HL-60 (cell line): ENCODE measurements at regions not wholly inside any gene's neighbourhood (a gene's known extent, or its start where the extent isn't known, plus 50 kb on each side); places are given as distances from the start of the nearest gene placed in this dataset.

ENCODE experiments used
- GABPA ChIP-seq: IDR thresholded peaks from 2 replicates; pipeline ENCODE4 v1.6.1; 2012; ENCODE audit warnings: low read depth
- POLR2AphosphoS5 ChIP-seq: IDR thresholded peaks from 2 replicates; pipeline ENCODE4 v1.6.1; 2012; ENCODE audit warnings: low read depth
- SPI1 ChIP-seq: IDR thresholded peaks from 2 replicates; pipeline ENCODE4 v1.6.1; 2012; ENCODE audit warnings: low read depth, mild to moderate bottlenecking, borderline replicate concordance
- TF ChIP-seq, protein P1 (sequence below): IDR thresholded peaks from one replicate; pipeline ENCODE4 v1.5.1; 2011; ENCODE audit warnings: low read length, control low read depth, inconsistent platforms; ENCODE audit not compliant: insufficient read depth
- TF ChIP-seq, protein P2 (sequence below): IDR thresholded peaks from 2 replicates; pipeline ENCODE4 v1.6.1; 2012; ENCODE audit warnings: low read depth; ENCODE audit not compliant: insufficient replicate concordance

DNA sequence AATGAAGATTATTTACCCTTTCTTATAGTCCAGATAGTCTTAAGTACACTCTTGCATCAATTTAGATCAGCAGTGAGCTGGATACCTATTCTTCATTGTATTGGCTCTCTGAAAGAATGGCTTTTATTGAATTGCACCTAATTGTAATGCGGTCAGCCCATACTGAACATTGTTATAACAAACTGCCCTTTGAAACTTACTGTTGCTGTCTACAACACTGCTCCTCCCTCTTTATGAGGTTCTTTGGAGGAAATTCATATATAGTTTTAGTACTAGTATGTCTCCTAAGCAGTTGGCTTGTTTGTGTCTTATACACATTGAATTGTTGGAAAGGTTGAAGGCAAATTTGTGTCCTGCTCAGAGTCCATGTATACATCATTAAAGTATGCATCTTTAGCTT lies 66.5 kb upstream of the UGP2 start:
- TF ChIP-seq, protein P1, sequence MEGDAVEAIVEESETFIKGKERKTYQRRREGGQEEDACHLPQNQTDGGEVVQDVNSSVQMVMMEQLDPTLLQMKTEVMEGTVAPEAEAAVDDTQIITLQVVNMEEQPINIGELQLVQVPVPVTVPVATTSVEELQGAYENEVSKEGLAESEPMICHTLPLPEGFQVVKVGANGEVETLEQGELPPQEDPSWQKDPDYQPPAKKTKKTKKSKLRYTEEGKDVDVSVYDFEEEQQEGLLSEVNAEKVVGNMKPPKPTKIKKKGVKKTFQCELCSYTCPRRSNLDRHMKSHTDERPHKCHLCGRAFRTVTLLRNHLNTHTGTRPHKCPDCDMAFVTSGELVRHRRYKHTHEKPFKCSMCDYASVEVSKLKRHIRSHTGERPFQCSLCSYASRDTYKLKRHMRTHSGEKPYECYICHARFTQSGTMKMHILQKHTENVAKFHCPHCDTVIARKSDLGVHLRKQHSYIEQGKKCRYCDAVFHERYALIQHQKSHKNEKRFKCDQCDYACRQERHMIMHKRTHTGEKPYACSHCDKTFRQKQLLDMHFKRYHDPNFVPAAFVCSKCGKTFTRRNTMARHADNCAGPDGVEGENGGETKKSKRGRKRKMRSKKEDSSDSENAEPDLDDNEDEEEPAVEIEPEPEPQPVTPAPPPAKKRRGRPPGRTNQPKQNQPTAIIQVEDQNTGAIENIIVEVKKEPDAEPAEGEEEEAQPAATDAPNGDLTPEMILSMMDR: no peak
- TF ChIP-seq, protein P2, sequence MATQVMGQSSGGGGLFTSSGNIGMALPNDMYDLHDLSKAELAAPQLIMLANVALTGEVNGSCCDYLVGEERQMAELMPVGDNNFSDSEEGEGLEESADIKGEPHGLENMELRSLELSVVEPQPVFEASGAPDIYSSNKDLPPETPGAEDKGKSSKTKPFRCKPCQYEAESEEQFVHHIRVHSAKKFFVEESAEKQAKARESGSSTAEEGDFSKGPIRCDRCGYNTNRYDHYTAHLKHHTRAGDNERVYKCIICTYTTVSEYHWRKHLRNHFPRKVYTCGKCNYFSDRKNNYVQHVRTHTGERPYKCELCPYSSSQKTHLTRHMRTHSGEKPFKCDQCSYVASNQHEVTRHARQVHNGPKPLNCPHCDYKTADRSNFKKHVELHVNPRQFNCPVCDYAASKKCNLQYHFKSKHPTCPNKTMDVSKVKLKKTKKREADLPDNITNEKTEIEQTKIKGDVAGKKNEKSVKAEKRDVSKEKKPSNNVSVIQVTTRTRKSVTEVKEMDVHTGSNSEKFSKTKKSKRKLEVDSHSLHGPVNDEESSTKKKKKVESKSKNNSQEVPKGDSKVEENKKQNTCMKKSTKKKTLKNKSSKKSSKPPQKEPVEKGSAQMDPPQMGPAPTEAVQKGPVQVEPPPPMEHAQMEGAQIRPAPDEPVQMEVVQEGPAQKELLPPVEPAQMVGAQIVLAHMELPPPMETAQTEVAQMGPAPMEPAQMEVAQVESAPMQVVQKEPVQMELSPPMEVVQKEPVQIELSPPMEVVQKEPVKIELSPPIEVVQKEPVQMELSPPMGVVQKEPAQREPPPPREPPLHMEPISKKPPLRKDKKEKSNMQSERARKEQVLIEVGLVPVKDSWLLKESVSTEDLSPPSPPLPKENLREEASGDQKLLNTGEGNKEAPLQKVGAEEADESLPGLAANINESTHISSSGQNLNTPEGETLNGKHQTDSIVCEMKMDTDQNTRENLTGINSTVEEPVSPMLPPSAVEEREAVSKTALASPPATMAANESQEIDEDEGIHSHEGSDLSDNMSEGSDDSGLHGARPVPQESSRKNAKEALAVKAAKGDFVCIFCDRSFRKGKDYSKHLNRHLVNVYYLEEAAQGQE: no peak
- TF ChIP-seq GABPA (no peak), POLR2AphosphoS5 (no peak), SPI1 (no peak)
